Adrenal gland (tissue), 9 donors: ENCODE measurements at regions not wholly inside any gene's neighbourhood (a gene's known extent, or its start where the extent isn't known, plus 50 kb on each side); places are given as distances from the start of the nearest gene placed in this dataset.

Source experiments
- DNase-seq, 7 donors: peaks; one replicate each; pipeline ENCODE4 v3.0.0-alpha.2; 2019 to 2020
- H3K27ac ChIP-seq, 5 donors: fragments of 200-600 bp; sonication (generic) in 4 of 5; 1 replicate in 3 of 5; 2 replicates in 2 of 5; pipeline versions ENCODE4 v1.5.1 to v1.8.0; 2016 to 2020; ENCODE audit warnings: mild to moderate bottlenecking in 1 of 5
- H3K27me3 ChIP-seq: fragments of 200-600 bp; 2 replicates; pipeline ENCODE4 v1.8.0; 2021
- H3K36me3 ChIP-seq, 2 donors: fragments of 200-600 bp; replicated peaks in 1 of 2; 1 replicate in 1 of 2; 2 replicates in 1 of 2; pipeline versions ENCODE4 v1.5.1 to v1.8.0; 2018 to 2022
- H3K4me1 ChIP-seq, 2 donors: fragments of 200-600 bp; replicated peaks in 1 of 2; 1 replicate in 1 of 2; 2 replicates in 1 of 2; pipeline versions ENCODE4 v1.5.1 to v1.8.0; 2018 to 2021
- H3K4me3 ChIP-seq, 4 donors: fragments of 200-600 bp; sonication (generic) in 3 of 4; one replicate each; pipeline ENCODE4 v1.5.1; 2016 to 2018
- H3K9me3 ChIP-seq, 3 donors: fragments of 200-600 bp; sonication (generic) in 1 of 3; replicated peaks in 1 of 3; 1 replicate in 2 of 3; 2 replicates in 1 of 3; pipeline versions ENCODE4 v1.5.1 to v1.8.0; 2016 to 2021
- CTCF ChIP-seq, 6 experiments: fragments of 450-650 bp in 4 of 6; fragments of 200-600 bp in 2 of 6; sonication (generic) in 1 of 6; IDR thresholded peaks; 1 replicate in 5 of 6; 2 replicates in 1 of 6; pipeline versions ENCODE4 v1.5.1 to v1.8.0; 2016 to 2021; ENCODE audit warnings: antibody characterized with exemption in 6 of 6, mild to moderate bottlenecking in 2 of 6, moderate library complexity in 1 of 6
- POLR2A ChIP-seq, 2 donors: fragments of 450-650 bp; IDR thresholded peaks; one replicate each; pipeline ENCODE4 v1.6.1; 2017; ENCODE audit warnings: antibody characterized with exemption in 2 of 2, mild to moderate bottlenecking in 2 of 2, moderate library complexity in 1 of 2
- WGBS, 4 donors: extraction: QIAGEN DNeasy Blood & Tissue Kit in 2 of 4; methylation state at CpG; one replicate each; pipeline versions ENCODE4 v1.1.5 to v1.1.7; 2013 to 2017; 5-methylcytosine and 5-hydroxymethylcytosine counted together
- intact Hi-C, 2 donors: fragments of 100-400 bp; cut with DNase I; formaldehyde crosslinking; loops; one replicate each; pipeline versions ENCODE4 v1.14.1 to v1.15.0; 2022 to 2023
- donor health status: healthy with polysubstance abuse.
- donor health status: Bipolar disorder and iron deficiency.
- donor health status: DM: yes; HTN: yes; CAD: no.
- donor health status: DM: no; HTN: no; CAD: no.
- donor health status: DM: no; HTN: no; CAD: no.

GRCh38 chr9:99722877-99723276, 98.8 kb upstream of the NR4A3 start:
- H3K27me3 ChIP-seq: no peaks in the 10 kb centered on the region
- no peak overlapping the region for H3K4me3 ChIP-seq
- TF ChIP-seq CTCF (IDR thresholded peaks at IDR 0.05): no peak
- no peak for TF ChIP-seq POLR2A (IDR thresholded peaks at IDR 0.05)
- H3K9me3 ChIP-seq: peaks cover 0 to 5% (median 0%) of the 10 kb centered on the region in 3 donors
- DNase-seq: no peak
- peaks cover 0 to 9% of the 10 kb centered on the region in 2 donors for H3K4me1 ChIP-seq
- 66 to 79% (median 71%) methylated on average over 2 of the region's 2 CpGs for WGBS, 4 donors
- intact Hi-C loops: no loop called here
- no peaks in the 10 kb centered on the region for H3K36me3 ChIP-seq
- no peak overlapping the region for H3K27ac ChIP-seq

DNA sequence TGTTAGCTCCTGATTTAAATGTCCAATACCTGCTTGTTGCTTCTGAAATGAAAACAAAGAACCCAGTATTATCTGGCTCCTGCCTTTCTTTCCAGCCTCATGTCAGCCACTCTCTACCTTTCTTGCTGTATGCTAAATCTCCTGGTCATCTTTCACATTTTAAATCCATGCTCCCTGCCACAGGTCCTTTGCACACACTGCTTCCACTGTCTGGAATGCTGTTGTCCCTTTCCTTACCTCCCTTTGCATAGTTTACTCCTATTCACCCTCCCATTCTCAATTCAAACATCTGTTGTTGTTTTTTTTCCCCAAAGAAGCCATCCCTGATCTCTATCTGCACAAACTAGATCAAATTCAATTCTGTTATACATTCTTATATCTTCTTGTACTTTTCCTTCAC, 97.0 kb upstream of the NR4A3 start:
- intact Hi-C loops: no loop called here
- no peak for DNase-seq
- Histone ChIP-seq H3K36me3 (no peaks in the 10 kb centered on the region), H3K27me3 (no peaks in the 10 kb centered on the region), H3K27ac (no peak overlapping the region), H3K9me3 (peaks cover 0 to 5% (median 0%) of the 10 kb centered on the region in 3 donors), H3K4me1 (peaks cover 0 to 8% of the 10 kb centered on the region in 2 donors), H3K4me3 (no peak overlapping the region)
- no peak for TF ChIP-seq POLR2A (IDR thresholded peaks at IDR 0.05)
- no peak for TF ChIP-seq CTCF (IDR thresholded peaks at IDR 0.05)

GRCh38 chr9:99725852-99726251, 95.8 kb upstream of the NR4A3 start:
- H3K27me3 ChIP-seq: no peaks in the 10 kb centered on the region
- H3K4me3 ChIP-seq: no peak overlapping the region
- intact Hi-C loops: no loop called here
- H3K4me1 ChIP-seq: no peaks in the 10 kb centered on the region
- H3K36me3 ChIP-seq: no peaks in the 10 kb centered on the region
- H3K27ac ChIP-seq: no peak overlapping the region
- peaks cover 0 to 3% (median 0%) of the 10 kb centered on the region in 3 donors for H3K9me3 ChIP-seq
- no peak for DNase-seq
- TF ChIP-seq CTCF (IDR thresholded peaks at IDR 0.05) (no peak), POLR2A (IDR thresholded peaks at IDR 0.05) (no peak)

DNA sequence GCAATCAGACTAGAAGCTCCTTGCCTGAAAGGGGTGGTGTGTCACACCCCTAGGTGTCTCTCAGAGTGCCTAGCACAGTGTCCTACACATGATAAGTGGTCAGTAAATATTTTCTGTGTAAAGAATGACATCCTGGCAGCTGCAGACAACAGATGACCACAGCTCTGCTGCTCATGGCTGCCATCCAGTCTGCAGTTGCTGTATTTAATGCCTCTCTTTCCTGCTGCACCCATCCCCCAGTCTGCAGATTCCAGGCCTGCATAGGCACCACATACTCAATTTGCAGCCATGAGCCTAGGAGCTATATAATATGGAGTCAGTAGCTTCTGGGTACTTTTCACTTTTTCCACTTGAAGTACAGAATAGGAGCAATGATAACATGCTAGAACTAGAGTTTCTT, 94.9 kb upstream of the NR4A3 start:
- H3K27me3 ChIP-seq: no peaks in the 10 kb centered on the region
- H3K4me3 ChIP-seq: no peak overlapping the region
- no peaks in the 10 kb centered on the region for H3K4me1 ChIP-seq
- no peak for DNase-seq
- no peak overlapping the region for H3K27ac ChIP-seq
- TF ChIP-seq CTCF (IDR thresholded peaks at IDR 0.05): no peak
- no peak for TF ChIP-seq POLR2A (IDR thresholded peaks at IDR 0.05)
- no peaks in the 10 kb centered on the region for H3K9me3 ChIP-seq
- intact Hi-C loops: no loop called here
- H3K36me3 ChIP-seq: no peaks in the 10 kb centered on the region
